IMR-90 (cell line): ENCODE measurements at regions not wholly inside any gene's neighbourhood (a gene's known extent, or its start where the extent isn't known, plus 50 kb on each side); places are given as distances from the start of the nearest gene placed in this dataset.

Experiments used
- CEBPB ChIP-seq: IDR thresholded peaks from 2 replicates; pipeline ENCODE4 v1.6.1; 2012; ENCODE audit warnings: low read depth, low read length, improper control_type of control experiment
- CHD1 ChIP-seq: IDR thresholded peaks from 2 replicates; pipeline ENCODE4 v1.6.1; 2012; ENCODE audit warnings: low read depth, low read length, improper control_type of control experiment
- CTCF ChIP-seq: conservative IDR thresholded peaks from 2 replicates; pipeline ENCODE4 v1.5.1; 2012; ENCODE audit warnings: mild to moderate bottlenecking, low read depth, low read length, improper control_type of control experiment
- MAFK ChIP-seq: IDR thresholded peaks from 2 replicates; pipeline ENCODE4 v1.6.1; 2012; ENCODE audit warnings: low read depth, low read length, improper control_type of control experiment
- MAZ ChIP-seq: IDR thresholded peaks from 2 replicates; pipeline ENCODE4 v1.6.1; 2012; ENCODE audit warnings: low read depth, mild to moderate bottlenecking, low read length, improper control_type of control experiment, moderate library complexity, borderline replicate concordance
- POLR2A ChIP-seq: IDR thresholded peaks from 2 replicates; pipeline ENCODE4 v1.6.1; 2012; ENCODE audit warnings: mild to moderate bottlenecking, low read depth, low read length
- RCOR1 ChIP-seq: IDR thresholded peaks from 2 replicates; pipeline ENCODE4 v1.6.1; 2012; ENCODE audit warnings: mild to moderate bottlenecking, low read length, improper control_type of control experiment; ENCODE audit not compliant: insufficient replicate concordance
- RFX5 ChIP-seq: IDR thresholded peaks from 2 replicates; pipeline ENCODE4 v1.8.0; 2012; ENCODE audit warnings: low read depth, mild to moderate bottlenecking, low read length, moderate library complexity

- no peak for TF ChIP-seq CTCF
- TF ChIP-seq POLR2A, result no peak
- no peak for TF ChIP-seq MAZ
- no peak for TF ChIP-seq CHD1
- no peak for TF ChIP-seq CEBPB
- TF ChIP-seq MAFK, result no peak
- TF ChIP-seq RFX5, result no peak
- TF ChIP-seq RCOR1, result no peak
These were observed 666.5 kb downstream of the SLC16A7 start for GRCh38 chr12:60262378-60262777.
